Thoracic aorta (tissue), 2 donors: ENCODE measurements at regions not wholly inside any gene's neighbourhood (a gene's known extent, or its start where the extent isn't known, plus 50 kb on each side); places are given as distances from the start of the nearest gene placed in this dataset.

Experiments used
- ATAC-seq: fragments of 150-250 bp; one replicate; pipeline ENCODE4 v1.8.0; 2017; ENCODE audit warnings: low read depth; ENCODE audit not compliant: insufficient number of reproducible peaks, low FRiP score
- DNase-seq: peaks from one replicate; pipeline ENCODE4 v3.0.0-alpha.2; 2020; ENCODE audit warnings: low spot score
- H3K27ac ChIP-seq, 2 donors: fragments of 200-600 bp; sonication (generic); 1 replicate in 1 of 2; 2 replicates in 1 of 2; pipeline ENCODE4 v1.5.1; 2016; ENCODE audit warnings: mild to moderate bottlenecking in 2 of 2, moderate library complexity in 2 of 2
- H3K27me3 ChIP-seq: fragments of 200-600 bp; sonication (generic); replicated peaks from 2 replicates; pipeline ENCODE4 v1.6.0; 2016; ENCODE audit warnings: mild to moderate bottlenecking; ENCODE audit not compliant: insufficient read depth
- H3K36me3 ChIP-seq: fragments of 200-600 bp; sonication (generic); one replicate; pipeline ENCODE4 v1.5.1; 2016
- H3K4me1 ChIP-seq, 2 donors: fragments of 200-600 bp; sonication (generic); 1 replicate in 1 of 2; 2 replicates in 1 of 2; pipeline versions ENCODE4 v1.5.1 to v1.6.0; 2016; ENCODE audit warnings: low read depth in 2 of 2, mild to moderate bottlenecking in 1 of 2; ENCODE audit not compliant: control insufficient read depth in 1 of 2
- H3K4me3 ChIP-seq: fragments of 200-600 bp; sonication (generic); 2 replicates; pipeline ENCODE4 v1.5.1; 2016; ENCODE audit warnings: mild to moderate bottlenecking
- H3K9me3 ChIP-seq: fragments of 200-600 bp; sonication (generic); 2 replicates; pipeline ENCODE4 v1.5.1; 2016
- TF ChIP-seq, protein P1 (sequence below): fragments of 200-600 bp; sonication (generic); IDR thresholded peaks from one replicate; pipeline ENCODE4 v1.5.1; 2019; ENCODE audit warnings: antibody characterized with exemption

DNA sequence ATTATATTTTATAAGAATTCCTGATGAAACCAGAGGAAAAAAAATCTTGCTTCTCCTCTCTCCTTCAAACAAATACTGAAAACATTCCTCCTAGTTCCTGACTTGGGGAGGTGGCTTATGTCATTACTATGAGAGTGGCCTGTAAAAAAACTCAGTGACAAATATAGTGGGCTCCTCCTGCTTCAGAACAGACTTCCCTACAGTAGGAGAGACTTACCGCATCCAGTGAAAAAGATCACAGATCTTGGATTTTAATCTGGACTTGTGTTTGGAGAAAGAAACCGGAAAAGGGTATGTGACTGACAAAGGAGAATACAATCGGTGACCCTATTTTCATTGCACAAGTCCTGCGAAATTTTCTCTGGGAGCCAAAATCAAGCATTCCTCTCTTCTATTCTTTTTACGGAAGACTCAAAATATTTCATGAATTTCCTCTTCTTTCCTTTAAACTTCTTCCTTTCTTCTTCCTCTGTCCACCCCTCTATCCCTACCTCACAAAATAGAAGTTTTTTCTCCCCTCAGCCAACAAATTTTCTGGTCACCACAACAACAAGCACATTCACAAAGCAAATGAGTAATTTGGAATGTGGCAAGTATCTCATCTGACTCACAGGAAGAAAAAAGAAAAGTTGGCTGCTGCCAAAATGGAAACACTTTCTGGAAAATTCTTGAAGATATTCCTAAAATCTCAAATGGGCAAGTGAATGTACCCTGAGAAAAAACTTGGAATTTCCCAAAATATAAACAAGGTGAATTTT is 185.1 kb upstream of the CDKN3 start:
- ATAC-seq (peak; percentile 76), DNase-seq (no peak)
- Histone ChIP-seq H3K4me3 (peak overlapping the region; percentile 47), H3K9me3 (no peaks in the 10 kb centered on the region), H3K36me3 (no peaks in the 10 kb centered on the region), H3K4me1 (peaks cover 15 to 30% of the 10 kb centered on the region in 2 donors), H3K27ac (peak overlapping the region; percentile 46 to 76), H3K27me3 (no peaks in the 10 kb centered on the region)
- TF ChIP-seq, protein P1, sequence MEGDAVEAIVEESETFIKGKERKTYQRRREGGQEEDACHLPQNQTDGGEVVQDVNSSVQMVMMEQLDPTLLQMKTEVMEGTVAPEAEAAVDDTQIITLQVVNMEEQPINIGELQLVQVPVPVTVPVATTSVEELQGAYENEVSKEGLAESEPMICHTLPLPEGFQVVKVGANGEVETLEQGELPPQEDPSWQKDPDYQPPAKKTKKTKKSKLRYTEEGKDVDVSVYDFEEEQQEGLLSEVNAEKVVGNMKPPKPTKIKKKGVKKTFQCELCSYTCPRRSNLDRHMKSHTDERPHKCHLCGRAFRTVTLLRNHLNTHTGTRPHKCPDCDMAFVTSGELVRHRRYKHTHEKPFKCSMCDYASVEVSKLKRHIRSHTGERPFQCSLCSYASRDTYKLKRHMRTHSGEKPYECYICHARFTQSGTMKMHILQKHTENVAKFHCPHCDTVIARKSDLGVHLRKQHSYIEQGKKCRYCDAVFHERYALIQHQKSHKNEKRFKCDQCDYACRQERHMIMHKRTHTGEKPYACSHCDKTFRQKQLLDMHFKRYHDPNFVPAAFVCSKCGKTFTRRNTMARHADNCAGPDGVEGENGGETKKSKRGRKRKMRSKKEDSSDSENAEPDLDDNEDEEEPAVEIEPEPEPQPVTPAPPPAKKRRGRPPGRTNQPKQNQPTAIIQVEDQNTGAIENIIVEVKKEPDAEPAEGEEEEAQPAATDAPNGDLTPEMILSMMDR: no peak

DNA sequence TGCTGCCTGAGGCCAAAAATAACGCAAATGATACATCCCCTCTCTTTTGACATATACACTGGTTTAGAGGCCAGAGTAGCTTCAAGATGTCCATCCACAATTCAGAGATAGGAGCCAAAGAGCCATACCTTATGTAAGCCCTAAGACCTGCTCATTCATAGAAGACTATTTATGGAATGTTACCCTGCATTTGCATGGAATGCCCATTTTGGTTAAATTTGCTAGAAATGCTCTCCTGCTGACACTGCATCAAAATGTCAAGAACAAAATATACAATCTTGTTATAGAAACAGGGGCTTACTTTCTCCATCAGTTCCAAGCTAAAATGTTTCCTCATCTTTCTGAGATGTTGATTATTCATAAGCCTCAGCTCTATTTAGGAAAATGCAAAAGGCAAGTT is 183.3 kb upstream of the CDKN3 start:
- TF ChIP-seq, protein P1: no peak
- H3K4me3 ChIP-seq: no peak overlapping the region
- no peak overlapping the region for H3K27ac ChIP-seq
- peaks cover 15% of the 10 kb centered on the region in 2 donors for H3K4me1 ChIP-seq
- ATAC-seq (no peak), DNase-seq (no peak)
- H3K27me3 ChIP-seq: no peaks in the 10 kb centered on the region
- no peaks in the 10 kb centered on the region for H3K9me3 ChIP-seq
- no peaks in the 10 kb centered on the region for H3K36me3 ChIP-seq

DNA sequence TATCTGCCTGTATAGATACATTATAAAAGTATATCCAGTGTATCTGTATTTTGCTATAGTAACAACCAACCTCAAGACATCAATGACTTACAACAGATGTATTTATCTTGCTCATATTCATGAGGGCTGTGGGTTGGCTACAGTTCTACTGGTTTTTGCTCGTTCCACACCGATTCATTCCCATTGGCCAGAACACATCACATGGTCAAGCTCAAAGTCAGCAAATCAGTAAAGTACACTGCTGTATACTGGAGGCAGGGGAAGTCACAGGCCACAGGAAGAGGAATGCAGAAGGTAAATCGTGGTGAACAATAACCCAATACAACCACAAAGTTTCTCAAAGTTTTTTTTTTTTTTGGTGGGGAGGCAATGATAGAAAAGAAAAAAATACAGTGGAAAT is 180.0 kb upstream of the CDKN3 start:
- ATAC-seq (no peak), DNase-seq (no peak)
- H3K9me3 ChIP-seq: no peaks in the 10 kb centered on the region
- H3K27ac ChIP-seq: no peak overlapping the region
- H3K4me1 ChIP-seq: peaks cover 3 to 12% of the 10 kb centered on the region in 2 donors
- no peaks in the 10 kb centered on the region for H3K36me3 ChIP-seq
- TF ChIP-seq, protein P1: no peak
- H3K27me3 ChIP-seq: no peaks in the 10 kb centered on the region
- H3K4me3 ChIP-seq: no peak overlapping the region

DNA sequence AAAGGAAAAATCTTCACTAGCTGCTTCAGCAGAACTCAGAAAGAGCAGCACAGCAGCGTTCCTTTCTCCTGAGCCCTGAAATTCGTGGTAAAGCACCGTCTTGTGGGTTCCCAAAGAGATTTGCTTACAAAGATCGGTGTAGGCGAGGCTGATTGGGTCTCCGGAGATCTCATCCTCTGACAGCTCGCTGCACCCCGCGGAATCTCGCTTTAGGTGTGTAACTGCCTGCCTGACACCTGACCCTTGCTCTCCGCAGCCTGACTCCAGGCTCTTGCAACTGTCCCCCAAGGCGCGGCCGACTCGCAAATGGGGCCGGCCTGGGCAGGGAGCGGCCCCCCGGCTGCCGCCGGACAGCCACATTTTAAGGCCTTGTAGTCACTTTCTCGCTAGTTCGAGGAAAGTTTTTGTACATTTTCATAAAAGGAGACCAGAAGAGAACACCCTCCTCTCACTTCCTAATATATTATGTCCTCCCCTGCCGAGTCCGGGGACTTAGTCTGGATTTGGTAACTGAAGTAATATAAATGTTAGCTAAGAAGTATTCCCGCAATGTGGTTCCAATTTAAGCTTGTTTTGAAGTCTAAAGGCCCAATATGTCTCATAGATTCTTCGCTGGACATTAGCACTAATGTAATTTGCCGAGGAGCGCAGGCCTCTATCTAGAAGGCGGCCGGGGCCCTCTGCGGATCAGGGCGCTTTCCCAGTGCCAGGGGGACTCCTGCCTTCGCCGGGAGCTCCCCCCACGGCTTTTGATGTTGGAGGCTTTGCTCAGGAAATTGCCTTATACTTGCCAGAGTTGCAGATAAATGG is 177.3 kb upstream of the CDKN3 start:
- ATAC-seq (no peak), DNase-seq (no peak)
- H3K36me3 ChIP-seq: no peaks in the 10 kb centered on the region
- no peaks in the 10 kb centered on the region for H3K27me3 ChIP-seq
- H3K4me3 ChIP-seq: peak overlapping the region; percentile 64
- H3K9me3 ChIP-seq: no peaks in the 10 kb centered on the region
- H3K4me1 ChIP-seq: peaks cover 0 to 6% of the 10 kb centered on the region in 2 donors
- TF ChIP-seq, protein P1: no peak
- H3K27ac ChIP-seq: no peak overlapping the region

DNA sequence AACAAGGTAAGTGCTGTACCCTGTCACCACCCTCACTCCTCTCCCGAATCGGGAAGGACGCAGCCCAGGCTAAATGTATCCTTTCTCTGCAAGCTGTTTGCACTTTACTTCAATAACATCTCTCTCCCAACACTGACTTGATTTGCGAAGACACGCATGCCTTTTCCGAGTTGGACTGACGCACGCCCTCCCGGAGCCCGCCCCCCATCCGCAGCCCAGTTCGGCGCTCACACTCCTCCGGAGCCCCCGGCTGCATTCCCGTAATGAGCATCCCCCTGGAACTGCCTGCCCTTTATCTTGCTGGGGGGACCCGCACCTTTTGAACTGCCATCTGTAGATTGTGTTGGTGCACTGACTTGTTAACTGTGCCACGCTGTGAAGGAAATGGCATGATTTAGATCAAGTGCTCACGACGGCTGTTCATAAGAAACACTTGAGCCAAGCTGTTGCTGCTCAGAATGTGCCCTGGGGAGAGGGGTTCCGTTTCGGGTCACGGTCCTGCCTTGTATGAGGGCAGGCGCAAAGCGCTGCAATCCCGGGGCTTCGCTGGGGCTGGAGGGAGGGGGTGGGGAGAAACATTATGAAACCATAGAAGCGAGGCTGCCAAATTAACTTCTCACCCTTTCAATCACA is 176.6 kb upstream of the CDKN3 start:
- Histone ChIP-seq H3K27ac (no peak overlapping the region), H3K27me3 (no peaks in the 10 kb centered on the region), H3K9me3 (no peaks in the 10 kb centered on the region), H3K4me3 (peak overlapping the region; percentile 64), H3K4me1 (peaks cover 0 to 6% of the 10 kb centered on the region in 2 donors), H3K36me3 (no peaks in the 10 kb centered on the region)
- TF ChIP-seq, protein P1: no peak
- DNase-seq (no peak), ATAC-seq (no peak)
